GM12873 (cell line): ENCODE measurements at regions not wholly inside any gene's neighbourhood (a gene's known extent, or its start where the extent isn't known, plus 50 kb on each side); places are given as distances from the start of the nearest gene placed in this dataset.

Experiments
- TF ChIP-seq, protein P1 (sequence below): IDR thresholded peaks from 2 replicates; pipeline ENCODE4 v1.5.1; 2012; ENCODE audit warnings: low read depth, mild to moderate bottlenecking, moderate library complexity, low read length, control low read depth; ENCODE audit not compliant: insufficient read depth; ENCODE audit errors: missing control alignments

DNA sequence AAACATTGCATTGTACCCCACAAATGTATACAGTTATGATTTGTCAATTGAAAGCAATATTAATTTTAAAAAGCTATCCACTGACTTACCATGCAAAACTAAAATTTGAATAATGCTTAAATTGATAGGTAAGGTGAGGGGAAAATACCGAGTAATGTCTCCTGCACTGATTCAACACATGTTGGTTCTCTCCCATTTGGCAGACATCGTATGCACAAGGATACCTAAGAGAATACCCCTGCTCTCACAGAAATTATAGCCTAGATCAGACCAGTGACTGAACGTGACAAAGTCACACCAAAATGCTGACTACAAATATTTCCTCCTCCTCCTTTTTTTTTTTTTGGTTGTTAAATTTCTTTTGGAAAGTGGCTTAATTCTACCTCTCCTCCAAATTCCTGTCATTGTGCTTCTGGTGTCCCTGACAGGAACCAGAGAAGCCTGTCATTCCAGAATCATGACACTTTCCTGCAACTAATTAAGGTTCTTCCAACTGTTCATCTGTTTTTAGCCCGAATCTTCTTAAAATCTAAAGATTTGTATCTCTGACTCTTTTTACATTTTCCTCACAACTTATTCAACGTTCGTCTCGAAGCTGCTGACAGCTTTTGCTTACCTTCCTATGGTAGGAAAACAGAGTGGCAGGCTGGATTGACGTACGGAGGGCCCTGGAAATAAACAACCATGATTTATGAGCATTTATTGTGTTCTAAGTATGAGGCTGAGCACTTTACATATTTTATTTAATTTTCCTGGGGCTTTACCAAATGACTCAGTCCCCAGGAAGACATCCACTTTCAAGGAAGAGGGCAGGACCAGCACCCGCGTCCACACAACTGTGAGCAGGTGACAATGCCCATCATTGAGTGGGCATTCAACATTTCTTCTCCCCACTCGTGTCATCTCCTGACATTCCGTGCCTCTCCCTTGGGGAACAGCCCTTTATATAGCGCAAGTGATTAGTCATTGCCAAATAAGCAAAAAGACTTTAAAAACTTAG, 57.9 kb upstream of the KCNE2 start:
- TF ChIP-seq, protein P1, sequence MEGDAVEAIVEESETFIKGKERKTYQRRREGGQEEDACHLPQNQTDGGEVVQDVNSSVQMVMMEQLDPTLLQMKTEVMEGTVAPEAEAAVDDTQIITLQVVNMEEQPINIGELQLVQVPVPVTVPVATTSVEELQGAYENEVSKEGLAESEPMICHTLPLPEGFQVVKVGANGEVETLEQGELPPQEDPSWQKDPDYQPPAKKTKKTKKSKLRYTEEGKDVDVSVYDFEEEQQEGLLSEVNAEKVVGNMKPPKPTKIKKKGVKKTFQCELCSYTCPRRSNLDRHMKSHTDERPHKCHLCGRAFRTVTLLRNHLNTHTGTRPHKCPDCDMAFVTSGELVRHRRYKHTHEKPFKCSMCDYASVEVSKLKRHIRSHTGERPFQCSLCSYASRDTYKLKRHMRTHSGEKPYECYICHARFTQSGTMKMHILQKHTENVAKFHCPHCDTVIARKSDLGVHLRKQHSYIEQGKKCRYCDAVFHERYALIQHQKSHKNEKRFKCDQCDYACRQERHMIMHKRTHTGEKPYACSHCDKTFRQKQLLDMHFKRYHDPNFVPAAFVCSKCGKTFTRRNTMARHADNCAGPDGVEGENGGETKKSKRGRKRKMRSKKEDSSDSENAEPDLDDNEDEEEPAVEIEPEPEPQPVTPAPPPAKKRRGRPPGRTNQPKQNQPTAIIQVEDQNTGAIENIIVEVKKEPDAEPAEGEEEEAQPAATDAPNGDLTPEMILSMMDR = no peak

DNA sequence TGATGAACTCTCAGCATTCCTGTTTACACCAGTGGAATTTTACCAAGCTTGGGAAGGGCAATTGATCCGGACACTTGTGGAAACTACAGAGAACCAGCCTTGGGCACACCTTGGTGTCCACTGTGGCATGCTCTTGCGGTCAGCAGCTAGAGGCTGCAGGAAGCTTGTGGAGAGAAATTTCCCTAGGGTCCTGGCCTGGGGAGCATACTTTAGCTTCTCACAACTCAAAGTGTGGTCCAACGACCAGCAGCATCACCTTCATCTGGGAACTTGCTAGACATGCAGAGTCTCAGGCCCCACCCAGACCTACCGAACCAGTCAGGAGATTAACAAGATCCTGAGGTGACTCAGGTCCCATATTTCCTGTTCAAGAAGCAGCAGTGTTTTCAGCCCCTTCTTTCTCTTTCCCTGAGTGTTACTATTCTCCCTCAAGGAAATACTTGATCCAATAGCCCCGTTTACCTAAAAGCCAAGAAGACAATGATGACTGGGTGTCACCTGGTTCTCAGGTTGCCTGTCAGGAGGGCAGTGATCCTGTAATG, 55.7 kb upstream of the KCNE2 start:
- TF ChIP-seq, protein P1 = no peak

DNA sequence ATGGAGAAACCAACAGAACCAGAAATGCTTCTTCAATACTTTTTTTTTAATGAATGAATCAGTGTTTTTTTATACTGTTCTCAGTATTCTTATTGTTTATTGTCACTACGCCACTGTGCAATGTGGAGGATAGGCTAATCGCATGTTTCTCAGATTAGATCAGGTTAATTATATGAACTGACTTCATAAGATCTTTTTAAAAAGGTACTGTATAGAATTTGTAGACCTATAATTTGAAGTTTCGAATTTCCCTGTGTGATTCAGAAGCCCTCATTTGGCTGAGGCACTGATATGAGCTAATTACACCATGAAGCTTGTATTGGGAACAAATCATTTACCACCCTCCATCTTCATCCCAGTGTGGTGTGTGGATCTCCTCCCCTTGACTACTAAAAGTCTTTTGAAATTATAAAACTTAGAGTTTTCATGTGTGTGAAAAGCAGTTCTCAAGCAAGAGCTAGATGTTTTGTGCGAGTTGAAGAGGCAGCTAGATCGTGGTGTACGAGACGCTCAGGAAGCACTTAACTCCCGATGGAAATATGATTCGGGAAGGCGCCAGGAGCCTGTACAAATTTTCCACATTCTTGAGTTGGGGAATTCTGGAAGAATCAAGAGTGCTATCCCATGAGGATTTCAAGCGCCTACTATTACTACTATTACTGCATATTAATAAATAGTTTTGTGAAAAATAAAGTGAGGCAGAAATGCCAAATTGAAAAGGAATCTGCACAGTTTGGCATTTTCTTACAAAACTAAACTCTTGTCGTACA, 52.1 kb upstream of the KCNE2 start:
- TF ChIP-seq, protein P1 = no peak

DNA sequence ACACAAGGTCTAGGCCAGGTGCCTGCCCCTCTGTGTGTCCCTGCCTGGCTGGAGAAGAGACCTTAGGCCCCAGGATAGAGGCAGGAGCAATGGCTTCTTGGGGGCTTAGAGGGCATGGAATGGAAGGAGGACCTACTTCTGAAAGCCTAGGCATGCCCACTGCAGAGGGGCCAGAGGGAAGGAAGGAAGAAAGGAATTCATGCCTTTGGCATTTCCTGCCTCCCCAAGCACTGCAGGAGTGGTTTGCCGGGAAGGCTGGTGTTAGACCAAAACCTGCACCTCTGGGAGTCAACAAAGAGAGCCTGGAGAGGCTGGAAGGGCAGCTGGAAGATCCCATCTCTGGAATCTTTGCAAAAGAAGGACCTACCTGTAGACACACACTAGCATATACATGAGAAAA, 50.7 kb upstream of the KCNE2 start:
- TF ChIP-seq, protein P1 = no peak
